Astrocyte of the cerebellum (primary cell): ENCODE measurements at regions not wholly inside any gene's neighbourhood (a gene's known extent, or its start where the extent isn't known, plus 50 kb on each side); places are given as distances from the start of the nearest gene placed in this dataset.

Experiments used
- DNase-seq: peaks from one replicate; pipeline ENCODE4 v3.0.0-alpha.2; 2011; ENCODE audit warnings: low read depth
- H3K4me3 ChIP-seq: 2 replicates; pipeline ENCODE4 v1.5.1; 2011; ENCODE audit warnings: mild to moderate bottlenecking, low read depth, low read length, moderate library complexity
- CTCF ChIP-seq: IDR thresholded peaks from 2 replicates; pipeline ENCODE4 v1.5.1; 2012; ENCODE audit warnings: low read length, low read depth, moderate library complexity, mild to moderate bottlenecking; ENCODE audit errors: missing control alignments
- in situ Hi-C: cut with HindIII; loops from 2 replicates; pipeline ENCODE4 v1.10.0; 2017; ENCODE audit warnings: low sequenced_read_pairs

GRCh38 chr6:4489538-4489937 is 286.7 kb upstream of the CDYL start:
- TF ChIP-seq CTCF: no peak
- in situ Hi-C loops: no loop called here
- DNase-seq: no peak
- H3K4me3 ChIP-seq: no peak overlapping the region

- H3K4me3 ChIP-seq: no peak overlapping the region
- DNase-seq: no peak
- in situ Hi-C loops: no loop called here
- TF ChIP-seq CTCF: no peak
Observed at GRCh38 chr6:4488389-4488788, 287.8 kb upstream of the CDYL start.

GRCh38 chr6:4487538-4487937 is 288.7 kb upstream of the CDYL start:
- no peak for TF ChIP-seq CTCF
- DNase-seq: no peak
- in situ Hi-C loops: no loop called here
- H3K4me3 ChIP-seq: no peak overlapping the region

- no peak overlapping the region for H3K4me3 ChIP-seq
- in situ Hi-C loops: no loop called here
- DNase-seq: no peak
- no peak for TF ChIP-seq CTCF
Observed at GRCh38 chr6:4486568-4487315, 289.5 kb upstream of the CDYL start.

GRCh38 chr6:4485735-4486134 is 290.5 kb upstream of the CDYL start:
- DNase-seq: no peak
- H3K4me3 ChIP-seq: no peak overlapping the region
- TF ChIP-seq CTCF: no peak
- in situ Hi-C loops: no loop called here

GRCh38 chr6:4482461-4482860 is 293.7 kb upstream of the CDYL start:
- no peak for DNase-seq
- H3K4me3 ChIP-seq: no peak overlapping the region
- in situ Hi-C loops: no loop called here
- TF ChIP-seq CTCF: no peak
